ENCODE measurements at regions not wholly inside any gene's neighbourhood (a gene's known extent, or its start where the extent isn't known, plus 50 kb on each side); places are given as distances from the start of the nearest gene placed in this dataset.

GRCh38 chr2:180892091-180892490 lies 88.3 kb upstream of the UBE2E3 start:
- no CpG with 5 or more reads among the region's 4 CpGs for WGBS (ENCODE audit: extremely low coverage, insufficient read length, low lambda C conversion rate)

More at GRCh38 chr2:180892091-180892490, 88.3 kb upstream of the UBE2E3 start:
- no peak overlapping the region for H2BK15ac ChIP-seq (ENCODE audit: low read depth, low read length)
- no peak overlapping the region for H2AFZ ChIP-seq (ENCODE audit: low read length)
- H3K18ac ChIP-seq (ENCODE audit: insufficient read length, low read depth, low read length): no peak overlapping the region
- no peak overlapping the region for H4K8ac ChIP-seq (replicated peaks; ENCODE audit: insufficient read length, low read depth, low read length)
- H3K27me3 ChIP-seq (ENCODE audit: insufficient read depth, low read length): no peaks in the 10 kb centered on the region
- Mint-ChIP-seq H3K4me1 (peaks cover 3% of the 10 kb centered on the region in 2 experiments), H3K36me3 (ENCODE audit: insufficient read depth in 1 of 3, low read depth in 3 of 3) (no peaks in the 10 kb centered on the region), H3K9me3 (no peaks in the 10 kb centered on the region), H3K27ac (no peak overlapping the region), H3K27me3 (ENCODE audit: low read depth) (no peaks in the 10 kb centered on the region), H3K4me3 (no peak overlapping the region)
- H4K91ac ChIP-seq (ENCODE audit: insufficient read length, low read depth, low read length): no peak overlapping the region
- no peak overlapping the region for H4K5ac ChIP-seq (ENCODE audit: insufficient read length, low read depth, low read length)
- no peak overlapping the region for H2BK120ac ChIP-seq (ENCODE audit: low read depth, low read length, poor library complexity, severe bottlenecking)
- no peak for TF ChIP-seq CTCF (conservative IDR thresholded peaks at IDR 0.05)
- no peak overlapping the region for H2BK5ac ChIP-seq (ENCODE audit: insufficient read length, low read length)
- no peak overlapping the region for H3K9ac ChIP-seq (ENCODE audit: extremely low read depth, insufficient read length, low read length)
- H3K79me2 ChIP-seq (ENCODE audit: insufficient read depth, low read length): no peaks in the 10 kb centered on the region
- no peak overlapping the region for H3T11ph ChIP-seq (ENCODE audit: low read length)
- H3K14ac ChIP-seq (ENCODE audit: insufficient read depth, low read length): no peak overlapping the region
- H4K20me1 ChIP-seq (ENCODE audit: control insufficient read depth, insufficient read depth, insufficient read length): no peaks in the 10 kb centered on the region
- no peaks in the 10 kb centered on the region for H3K23me2 ChIP-seq (ENCODE audit: insufficient read length, low read depth, low read length, poor library complexity, severe bottlenecking)
- no peak overlapping the region for H3K4me2 ChIP-seq (ENCODE audit: insufficient read depth, insufficient read length, low read length)
- H2BK20ac ChIP-seq (ENCODE audit: low read depth, low read length, poor library complexity, severe bottlenecking): no peak overlapping the region
- H3K79me1 ChIP-seq (ENCODE audit: insufficient read depth, low read depth, low read length, poor library complexity, severe bottlenecking): no peaks in the 10 kb centered on the region
- no peaks in the 10 kb centered on the region for H3K4me1 ChIP-seq (ENCODE audit: insufficient read depth, low read length)
- no peak overlapping the region for H3K23ac ChIP-seq (ENCODE audit: insufficient read length, low read depth, low read length)
- no peak overlapping the region for H3K4ac ChIP-seq (ENCODE audit: low read depth, low read length)
- H3K9me3 ChIP-seq (ENCODE audit: control insufficient read depth, low read depth, low read length): no peaks in the 10 kb centered on the region
- H3K56ac ChIP-seq (ENCODE audit: insufficient read length, low read depth, low read length): no peak overlapping the region
- no peak overlapping the region for H2BK12ac ChIP-seq (ENCODE audit: insufficient read length, low read depth, low read length)
- no peak overlapping the region for H2AK5ac ChIP-seq (ENCODE audit: insufficient read length, low read length)
- DNase-seq: no peak
- no peak overlapping the region for H3K27ac ChIP-seq (ENCODE audit: insufficient read length, low read depth, low read length)

Data from H9 (cell line).